Spleen (tissue), 11 donors: ENCODE measurements at regions not wholly inside any gene's neighbourhood (a gene's known extent, or its start where the extent isn't known, plus 50 kb on each side); places are given as distances from the start of the nearest gene placed in this dataset.

Source experiments
- DNase-seq: peaks from one replicate; pipeline ENCODE4 v3.0.0-alpha.2; 2020
- H3K27ac ChIP-seq, 8 donors: fragments of 200-600 bp; sonication (generic) in 7 of 8; 1 replicate in 4 of 8; 2 replicates in 4 of 8; pipeline versions ENCODE4 v1.5.0 to v1.8.0; 2016 to 2021; ENCODE audit warnings: inconsistent platforms in 4 of 8, mild to moderate bottlenecking in 4 of 8, moderate library complexity in 1 of 8
- H3K27me3 ChIP-seq, 7 donors: fragments of 200-600 bp; sonication (generic) in 6 of 7; replicated peaks in 1 of 7; 1 replicate in 4 of 7; 2 replicates in 3 of 7; pipeline versions ENCODE4 v1.5.0 to v1.8.0; 2016 to 2021; ENCODE audit warnings: inconsistent platforms in 3 of 7, mild to moderate bottlenecking in 1 of 7
- H3K36me3 ChIP-seq, 6 donors: fragments of 200-600 bp; sonication (generic) in 5 of 6; 1 replicate in 4 of 6; 2 replicates in 2 of 6; pipeline versions ENCODE4 v1.5.0 to v1.8.0; 2016 to 2021; ENCODE audit warnings: inconsistent platforms in 2 of 6
- H3K4me1 ChIP-seq, 6 donors: fragments of 200-600 bp; sonication (generic) in 5 of 6; 1 replicate in 3 of 6; 2 replicates in 3 of 6; pipeline versions ENCODE4 v1.5.0 to v1.8.0; 2016 to 2021; ENCODE audit warnings: inconsistent platforms in 3 of 6
- H3K4me3 ChIP-seq, 8 donors: fragments of 200-600 bp; sonication (generic) in 7 of 8; 1 replicate in 4 of 8; 2 replicates in 4 of 8; pipeline versions ENCODE4 v1.5.0 to v1.8.0; 2016 to 2021; ENCODE audit warnings: inconsistent platforms in 4 of 8, mild to moderate bottlenecking in 4 of 8, moderate library complexity in 2 of 8
- H3K9me3 ChIP-seq, 8 donors: fragments of 200-600 bp; sonication (generic) in 7 of 8; 1 replicate in 4 of 8; 2 replicates in 4 of 8; pipeline versions ENCODE4 v1.5.0 to v1.8.0; 2016 to 2021; ENCODE audit warnings: inconsistent platforms in 4 of 8
- POLR2A ChIP-seq, 3 donors: fragments of 450-650 bp; IDR thresholded peaks; one replicate each; pipeline ENCODE4 v1.5.1; 2017; ENCODE audit warnings: antibody characterized with exemption in 3 of 3, mild to moderate bottlenecking in 1 of 3
- POLR2AphosphoS5 ChIP-seq, 3 donors: sonication (generic); formaldehyde crosslinking; IDR thresholded peaks; one replicate each; pipeline ENCODE4 v1.5.1; 2017; ENCODE audit warnings: antibody characterized with exemption in 3 of 3
- WGBS, 5 donors: extraction: QIAGEN DNeasy Blood & Tissue Kit in 3 of 5; methylation state at CpG; one replicate each; pipeline versions ENCODE4 v1.1.5 to v1.1.7; 2013 to 2018; 5-methylcytosine and 5-hydroxymethylcytosine counted together
- intact Hi-C: fragments of 100-400 bp; cut with DNase I; formaldehyde crosslinking; loops from one replicate; pipeline ENCODE4 v1.15.0; 2023; ENCODE audit warnings: low total_unique reads
- TF ChIP-seq, protein P1 (sequence below), 11 experiments: fragments of 200-600 bp in 7 of 11; fragments of 450-650 bp in 4 of 11; sonication (generic) in 4 of 11; IDR thresholded peaks in 8 of 11; conservative IDR thresholded peaks in 3 of 11; 1 replicate in 7 of 11; 2 replicates in 4 of 11; pipeline versions ENCODE4 v1.4.0 to v1.8.0; 2016 to 2021; ENCODE audit warnings: antibody characterized with exemption in 11 of 11, inconsistent platforms in 4 of 11, mild to moderate bottlenecking in 1 of 11
- donor health status: healthy with polysubstance abuse.
- donor health status: DM: no; HTN: no; CAD: no; lungs with moderate emphysema.
- donor health status: DM: no; HTN: no; CAD: no.
- donor health status: Bipolar disorder and iron deficiency.
- donor health status: healthy.
- donor health status: DM: no; HTN: no; CAD: no.
- donor health status: DM: yes; HTN: yes; CAD: no.

DNA sequence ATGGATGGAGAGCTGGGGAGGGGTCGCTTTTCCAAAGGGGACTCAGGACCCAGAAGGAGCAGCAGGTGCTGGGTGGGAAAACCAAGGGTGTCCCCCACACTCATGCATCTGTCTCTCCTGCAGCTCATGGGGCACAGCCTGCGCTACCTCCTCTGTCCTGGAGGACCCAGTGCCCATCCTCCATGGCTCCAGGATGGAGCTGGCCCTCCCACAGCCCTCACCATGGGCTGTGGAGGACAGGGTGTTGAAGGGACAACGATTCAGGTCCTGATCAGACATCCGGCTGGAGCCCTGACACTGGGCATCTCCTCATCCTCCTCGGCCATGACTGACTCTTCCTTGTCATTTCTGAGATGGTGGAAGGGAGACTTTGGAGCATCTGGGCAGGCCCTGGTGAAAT, 97.9 kb upstream of the SULF2 start:
- no peak for TF ChIP-seq POLR2A (IDR thresholded peaks at IDR 0.05)
- no peak for TF ChIP-seq POLR2AphosphoS5 (IDR thresholded peaks at IDR 0.05)
- TF ChIP-seq, protein P1, sequence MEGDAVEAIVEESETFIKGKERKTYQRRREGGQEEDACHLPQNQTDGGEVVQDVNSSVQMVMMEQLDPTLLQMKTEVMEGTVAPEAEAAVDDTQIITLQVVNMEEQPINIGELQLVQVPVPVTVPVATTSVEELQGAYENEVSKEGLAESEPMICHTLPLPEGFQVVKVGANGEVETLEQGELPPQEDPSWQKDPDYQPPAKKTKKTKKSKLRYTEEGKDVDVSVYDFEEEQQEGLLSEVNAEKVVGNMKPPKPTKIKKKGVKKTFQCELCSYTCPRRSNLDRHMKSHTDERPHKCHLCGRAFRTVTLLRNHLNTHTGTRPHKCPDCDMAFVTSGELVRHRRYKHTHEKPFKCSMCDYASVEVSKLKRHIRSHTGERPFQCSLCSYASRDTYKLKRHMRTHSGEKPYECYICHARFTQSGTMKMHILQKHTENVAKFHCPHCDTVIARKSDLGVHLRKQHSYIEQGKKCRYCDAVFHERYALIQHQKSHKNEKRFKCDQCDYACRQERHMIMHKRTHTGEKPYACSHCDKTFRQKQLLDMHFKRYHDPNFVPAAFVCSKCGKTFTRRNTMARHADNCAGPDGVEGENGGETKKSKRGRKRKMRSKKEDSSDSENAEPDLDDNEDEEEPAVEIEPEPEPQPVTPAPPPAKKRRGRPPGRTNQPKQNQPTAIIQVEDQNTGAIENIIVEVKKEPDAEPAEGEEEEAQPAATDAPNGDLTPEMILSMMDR (IDR thresholded peaks at IDR 0.05 in 8 of 11, conservative IDR thresholded peaks at IDR 0.05 in 3 of 11) = no peak
- no peaks in the 10 kb centered on the region for H3K4me1 ChIP-seq
- no peak overlapping the region for H3K4me3 ChIP-seq
- DNase-seq = no peak
- no peak overlapping the region for H3K27ac ChIP-seq
- 63 to 81% (median 79%) methylated on average over 4 to 5 of the region's 5 CpGs for WGBS, 5 donors
- peaks cover 0 to 14% (median 0%) of the 10 kb centered on the region in 7 donors for H3K27me3 ChIP-seq
- no peaks in the 10 kb centered on the region for H3K36me3 ChIP-seq
- H3K9me3 ChIP-seq = no peaks in the 10 kb centered on the region
- intact Hi-C loops = no loop called here

DNA sequence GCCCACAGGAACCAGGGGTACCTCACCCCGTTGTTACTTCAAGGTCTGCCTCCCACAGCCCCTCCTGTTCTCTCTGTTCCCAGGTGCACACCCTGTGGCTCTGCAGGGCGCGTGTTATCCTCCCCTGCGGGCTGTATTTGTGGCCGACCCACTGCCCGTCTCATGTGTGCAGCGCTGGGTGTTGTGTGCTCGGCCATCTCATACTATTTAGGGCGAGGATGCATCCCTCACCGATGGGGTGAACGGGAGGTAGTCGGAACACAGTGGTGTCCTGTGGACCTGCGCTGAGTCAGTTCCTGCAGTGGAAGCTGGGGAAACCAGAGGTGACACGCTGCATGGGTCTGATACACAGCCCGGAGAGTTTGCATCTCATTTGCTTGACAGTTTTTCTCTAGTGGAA, 94.5 kb upstream of the SULF2 start:
- no peaks in the 10 kb centered on the region for H3K27me3 ChIP-seq
- H3K36me3 ChIP-seq = no peaks in the 10 kb centered on the region
- 90 to 96% (median 92%) methylated on average over 15 of the region's 15 CpGs for WGBS, 5 donors
- H3K9me3 ChIP-seq = no peaks in the 10 kb centered on the region
- TF ChIP-seq POLR2A (IDR thresholded peaks at IDR 0.05) (no peak), POLR2AphosphoS5 (IDR thresholded peaks at IDR 0.05) (no peak)
- TF ChIP-seq, protein P1 (IDR thresholded peaks at IDR 0.05 in 8 of 11, conservative IDR thresholded peaks at IDR 0.05 in 3 of 11) = no peak
- H3K4me1 ChIP-seq = peaks cover 0 to 13% (median 4%) of the 10 kb centered on the region in 6 donors
- no peak overlapping the region for H3K27ac ChIP-seq
- DNase-seq = no peak
- intact Hi-C loops = no loop called here
- H3K4me3 ChIP-seq = no peak overlapping the region

DNA sequence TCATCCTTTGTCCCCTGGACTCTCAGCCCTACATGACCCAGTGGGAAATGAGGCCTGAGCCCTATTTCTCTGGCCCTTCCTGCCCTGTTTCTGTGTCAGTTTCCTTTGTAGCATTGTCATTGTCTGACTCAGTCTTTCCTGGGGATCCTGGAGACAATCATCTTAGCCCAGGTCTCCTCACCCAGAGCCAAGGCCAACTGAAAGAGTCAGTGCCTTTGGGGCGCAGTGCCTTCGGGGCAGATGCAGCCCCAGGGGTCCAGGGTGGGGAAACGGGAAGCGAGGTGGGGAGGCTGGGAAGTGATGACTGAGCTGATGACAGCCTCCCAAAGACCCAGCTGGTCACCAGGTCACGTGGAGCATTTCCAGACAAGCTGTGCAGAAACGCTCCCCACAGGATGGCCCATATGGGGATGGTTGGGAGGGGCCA, 93.3 kb upstream of the SULF2 start:
- Histone ChIP-seq H3K4me1 (peaks cover 0 to 13% (median 4%) of the 10 kb centered on the region in 6 donors), H3K9me3 (no peaks in the 10 kb centered on the region), H3K27ac (no peak overlapping the region), H3K27me3 (no peaks in the 10 kb centered on the region), H3K36me3 (no peaks in the 10 kb centered on the region), H3K4me3 (no peak overlapping the region)
- DNase-seq = no peak
- intact Hi-C loops = no loop called here
- TF ChIP-seq, protein P1 (IDR thresholded peaks at IDR 0.05 in 8 of 11, conservative IDR thresholded peaks at IDR 0.05 in 3 of 11) = no peak
- TF ChIP-seq POLR2AphosphoS5 (IDR thresholded peaks at IDR 0.05) (no peak), POLR2A (IDR thresholded peaks at IDR 0.05) (no peak)
- WGBS, 5 donors = 80 to 86% (median 83%) methylated on average over 6 of the region's 6 CpGs

DNA sequence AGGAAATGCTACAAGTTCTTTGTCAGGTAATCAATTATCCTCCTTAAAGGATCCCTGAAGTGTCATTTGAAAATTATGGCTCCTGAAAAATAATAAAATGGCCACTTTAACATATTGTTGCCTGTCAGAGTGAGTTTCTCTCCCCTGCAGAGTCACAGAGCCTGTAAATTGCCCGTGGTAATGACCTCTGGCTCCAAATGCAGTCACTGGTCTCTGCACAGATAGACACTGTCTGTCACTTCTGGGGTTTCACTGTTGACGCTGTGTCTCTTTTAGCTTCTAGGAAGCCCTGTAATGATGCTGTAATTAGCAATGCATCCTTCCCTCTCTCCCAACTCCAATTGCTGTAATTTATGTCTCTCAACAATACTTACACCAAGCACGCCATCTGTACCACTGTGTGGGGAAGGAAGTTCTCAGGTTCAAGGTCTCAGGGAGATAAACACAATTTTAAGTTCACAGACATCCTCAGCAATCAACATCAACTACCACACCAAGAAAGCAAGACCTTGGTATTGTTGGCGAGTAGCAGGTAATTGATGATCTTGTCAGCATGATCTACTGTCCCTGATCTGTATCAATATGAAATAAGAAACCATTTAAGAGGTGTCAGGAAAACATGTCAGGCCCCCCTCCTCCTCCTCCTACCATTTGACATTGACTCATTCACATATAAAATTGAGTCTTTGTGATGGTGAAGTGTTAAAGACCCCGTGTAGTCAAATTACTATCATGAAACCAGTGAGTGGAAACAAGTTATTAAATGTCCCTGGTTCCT, 91.2 kb upstream of the SULF2 start:
- Histone ChIP-seq H3K9me3 (no peaks in the 10 kb centered on the region), H3K4me1 (peaks cover 0 to 13% (median 4%) of the 10 kb centered on the region in 6 donors), H3K27ac (no peak overlapping the region), H3K27me3 (no peaks in the 10 kb centered on the region), H3K4me3 (no peak overlapping the region), H3K36me3 (no peaks in the 10 kb centered on the region)
- intact Hi-C loops = no loop called here
- no peak for DNase-seq
- no peak for TF ChIP-seq POLR2A (IDR thresholded peaks at IDR 0.05)
- TF ChIP-seq, protein P1 (IDR thresholded peaks at IDR 0.05 in 8 of 11, conservative IDR thresholded peaks at IDR 0.05 in 3 of 11) = no peak
- WGBS, 5 donors = 18 to 27% (median 23%) methylated on average over 5 of the region's 5 CpGs
